ENCODE measurements at regions not wholly inside any gene's neighbourhood (a gene's known extent, or its start where the extent isn't known, plus 50 kb on each side); places are given as distances from the start of the nearest gene placed in this dataset.
"Not testable (repeated sequence)": the region's sequence is repeated elsewhere in the genome, so short reads cannot be mapped to it uniquely, and the experiment has no call there.

DNA sequence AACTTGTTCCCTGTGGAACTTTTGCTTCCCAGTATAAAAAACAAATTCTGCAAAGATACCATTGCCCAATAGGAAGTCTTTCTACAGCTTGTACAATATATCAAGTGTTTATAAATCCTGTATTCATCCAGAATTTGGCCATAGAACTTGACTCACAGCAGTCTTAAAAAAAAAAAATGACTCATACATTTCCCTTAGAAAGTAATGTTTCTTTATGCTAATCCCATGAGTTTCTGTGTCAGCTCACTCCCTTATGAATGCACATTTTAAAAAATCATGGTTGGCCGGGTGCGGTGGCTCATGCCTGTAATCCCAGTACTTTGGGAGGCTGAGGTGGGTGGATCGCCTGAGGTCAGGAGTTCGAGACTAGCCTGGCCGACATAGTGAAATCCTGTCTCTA is 89.3 kb upstream of the DMRT1 start:
- H3F3A ChIP-seq (ENCODE audit: low read depth) = peaks cover 8% of the 10 kb centered on the region
- H3K27me3 ChIP-seq (ENCODE audit: insufficient read depth, low read length, poor library complexity, severe bottlenecking) = no peaks in the 10 kb centered on the region
- no peak for TF ChIP-seq EZH2phosphoT487 (IDR thresholded peaks at IDR 0.05; ENCODE audit: borderline replicate concordance)
- TF ChIP-seq, protein P1, sequence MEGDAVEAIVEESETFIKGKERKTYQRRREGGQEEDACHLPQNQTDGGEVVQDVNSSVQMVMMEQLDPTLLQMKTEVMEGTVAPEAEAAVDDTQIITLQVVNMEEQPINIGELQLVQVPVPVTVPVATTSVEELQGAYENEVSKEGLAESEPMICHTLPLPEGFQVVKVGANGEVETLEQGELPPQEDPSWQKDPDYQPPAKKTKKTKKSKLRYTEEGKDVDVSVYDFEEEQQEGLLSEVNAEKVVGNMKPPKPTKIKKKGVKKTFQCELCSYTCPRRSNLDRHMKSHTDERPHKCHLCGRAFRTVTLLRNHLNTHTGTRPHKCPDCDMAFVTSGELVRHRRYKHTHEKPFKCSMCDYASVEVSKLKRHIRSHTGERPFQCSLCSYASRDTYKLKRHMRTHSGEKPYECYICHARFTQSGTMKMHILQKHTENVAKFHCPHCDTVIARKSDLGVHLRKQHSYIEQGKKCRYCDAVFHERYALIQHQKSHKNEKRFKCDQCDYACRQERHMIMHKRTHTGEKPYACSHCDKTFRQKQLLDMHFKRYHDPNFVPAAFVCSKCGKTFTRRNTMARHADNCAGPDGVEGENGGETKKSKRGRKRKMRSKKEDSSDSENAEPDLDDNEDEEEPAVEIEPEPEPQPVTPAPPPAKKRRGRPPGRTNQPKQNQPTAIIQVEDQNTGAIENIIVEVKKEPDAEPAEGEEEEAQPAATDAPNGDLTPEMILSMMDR (conservative IDR thresholded peaks at IDR 0.05; ENCODE audit: low read length) = no peak
- peaks cover 16% of the 10 kb centered on the region for H3K79me2 ChIP-seq (ENCODE audit: insufficient read depth, low read length)
- H2AFZ ChIP-seq (ENCODE audit: low read length) = no peak overlapping the region
- peak overlapping the region; percentile 96 for H3K4me2 ChIP-seq (ENCODE audit: low read depth, low read length, poor library complexity, severe bottlenecking)
- H3K9me2 ChIP-seq (replicated peaks; ENCODE audit: low read depth, low read length) = no peaks in the 10 kb centered on the region
- H3K4me3 ChIP-seq (ENCODE audit: low read length, poor library complexity, severe bottlenecking) = no peak overlapping the region
- no peaks in the 10 kb centered on the region for H3K36me3 ChIP-seq (ENCODE audit: insufficient read depth, low read length)
- peak overlapping the region; percentile 96 for H3K9ac ChIP-seq (ENCODE audit: low read depth, low read length, poor library complexity, severe bottlenecking)
- H3K9me3 ChIP-seq (ENCODE audit: insufficient read depth, low read depth, low read length) = no peaks in the 10 kb centered on the region
- H4K20me1 ChIP-seq (ENCODE audit: insufficient read depth, low read length, poor library complexity, severe bottlenecking) = no peaks in the 10 kb centered on the region
- H3K4me1 ChIP-seq (ENCODE audit: insufficient read depth, low read length, poor library complexity, severe bottlenecking) = peaks cover 91% of the 10 kb centered on the region

DNA sequence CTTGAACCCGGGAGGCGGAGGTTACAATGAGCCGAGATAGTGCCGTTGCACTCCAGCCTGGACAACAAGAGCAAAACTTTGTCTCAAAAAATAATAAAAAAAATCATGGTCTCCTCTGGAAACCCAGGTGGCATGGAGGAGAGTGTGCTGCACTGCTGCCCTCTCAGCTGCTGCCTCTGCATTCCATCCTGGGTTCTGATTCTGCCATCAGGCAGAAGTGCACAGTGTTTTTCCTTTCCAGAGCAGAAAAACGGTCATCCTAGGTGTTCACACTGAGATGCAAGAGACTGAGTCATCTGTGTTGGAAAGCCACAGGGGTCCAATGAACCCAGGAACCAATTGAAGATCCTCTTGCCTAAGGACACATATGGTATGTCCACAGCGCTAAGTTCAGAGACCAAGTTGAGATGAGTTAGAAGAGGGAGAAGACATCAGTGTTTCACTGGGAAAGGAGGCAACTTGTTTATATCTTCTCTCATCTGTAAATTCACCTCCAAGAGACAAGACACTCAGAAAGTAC is 88.8 kb upstream of the DMRT1 start:
- Histone ChIP-seq H3K36me3 (ENCODE audit: insufficient read depth, low read length) (no peaks in the 10 kb centered on the region), H3K4me2 (ENCODE audit: low read depth, low read length, poor library complexity, severe bottlenecking) (no peak overlapping the region), H2AFZ (ENCODE audit: low read length) (no peak overlapping the region), H3K4me3 (ENCODE audit: low read length, poor library complexity, severe bottlenecking) (no peak overlapping the region), H3K9me3 (ENCODE audit: insufficient read depth, low read depth, low read length) (no peaks in the 10 kb centered on the region), H3K9ac (ENCODE audit: low read depth, low read length, poor library complexity, severe bottlenecking) (peak overlapping the region; percentile 96), H4K20me1 (ENCODE audit: insufficient read depth, low read length, poor library complexity, severe bottlenecking) (no peaks in the 10 kb centered on the region), H3F3A (ENCODE audit: low read depth) (peaks cover 8% of the 10 kb centered on the region), H3K27me3 (ENCODE audit: insufficient read depth, low read length, poor library complexity, severe bottlenecking) (no peaks in the 10 kb centered on the region), H3K9me2 (replicated peaks; ENCODE audit: low read depth, low read length) (no peaks in the 10 kb centered on the region), H3K4me1 (ENCODE audit: insufficient read depth, low read length, poor library complexity, severe bottlenecking) (peaks cover 91% of the 10 kb centered on the region), H3K79me2 (ENCODE audit: insufficient read depth, low read length) (peaks cover 11% of the 10 kb centered on the region)
- TF ChIP-seq, protein P1 (conservative IDR thresholded peaks at IDR 0.05; ENCODE audit: low read length) = no peak

DNA sequence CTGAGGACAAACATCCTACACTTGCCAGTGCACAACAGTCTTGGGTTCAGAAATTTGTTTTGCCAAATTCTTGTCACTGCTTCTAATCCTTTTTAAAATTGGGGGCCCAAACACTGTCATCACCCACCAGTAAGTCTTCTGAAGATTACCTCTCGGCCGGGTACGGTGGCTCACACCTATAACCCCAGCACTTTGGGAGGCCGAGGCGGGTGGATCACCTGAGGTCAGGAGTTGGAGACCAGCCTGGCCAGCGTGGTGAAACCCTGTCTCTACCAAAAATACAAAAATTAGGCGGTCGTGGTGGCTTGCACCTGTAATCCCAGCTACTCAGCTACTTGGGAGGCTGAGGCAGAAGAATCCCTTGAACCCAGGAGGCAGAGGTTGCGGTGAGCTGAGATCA is 87.8 kb upstream of the DMRT1 start:
- not testable (repeated sequence) for H2AFZ ChIP-seq (ENCODE audit: low read length); H3K4me3 ChIP-seq (ENCODE audit: low read length, poor library complexity, severe bottlenecking); H4K20me1 ChIP-seq (ENCODE audit: insufficient read depth, low read length, poor library complexity, severe bottlenecking); H3F3A ChIP-seq (ENCODE audit: low read depth); H3K27me3 ChIP-seq (ENCODE audit: insufficient read depth, low read length, poor library complexity, severe bottlenecking); H3K79me2 ChIP-seq (ENCODE audit: insufficient read depth, low read length); H3K9me2 ChIP-seq (replicated peaks; ENCODE audit: low read depth, low read length); H3K9me3 ChIP-seq (ENCODE audit: insufficient read depth, low read depth, low read length); H3K36me3 ChIP-seq (ENCODE audit: insufficient read depth, low read length); H3K4me2 ChIP-seq (ENCODE audit: low read depth, low read length, poor library complexity, severe bottlenecking)
- peaks cover 91% of the 10 kb centered on the region for H3K4me1 ChIP-seq (ENCODE audit: insufficient read depth, low read length, poor library complexity, severe bottlenecking)
- peak overlapping the region; percentile 75 for H3K9ac ChIP-seq (ENCODE audit: low read depth, low read length, poor library complexity, severe bottlenecking)

DNA sequence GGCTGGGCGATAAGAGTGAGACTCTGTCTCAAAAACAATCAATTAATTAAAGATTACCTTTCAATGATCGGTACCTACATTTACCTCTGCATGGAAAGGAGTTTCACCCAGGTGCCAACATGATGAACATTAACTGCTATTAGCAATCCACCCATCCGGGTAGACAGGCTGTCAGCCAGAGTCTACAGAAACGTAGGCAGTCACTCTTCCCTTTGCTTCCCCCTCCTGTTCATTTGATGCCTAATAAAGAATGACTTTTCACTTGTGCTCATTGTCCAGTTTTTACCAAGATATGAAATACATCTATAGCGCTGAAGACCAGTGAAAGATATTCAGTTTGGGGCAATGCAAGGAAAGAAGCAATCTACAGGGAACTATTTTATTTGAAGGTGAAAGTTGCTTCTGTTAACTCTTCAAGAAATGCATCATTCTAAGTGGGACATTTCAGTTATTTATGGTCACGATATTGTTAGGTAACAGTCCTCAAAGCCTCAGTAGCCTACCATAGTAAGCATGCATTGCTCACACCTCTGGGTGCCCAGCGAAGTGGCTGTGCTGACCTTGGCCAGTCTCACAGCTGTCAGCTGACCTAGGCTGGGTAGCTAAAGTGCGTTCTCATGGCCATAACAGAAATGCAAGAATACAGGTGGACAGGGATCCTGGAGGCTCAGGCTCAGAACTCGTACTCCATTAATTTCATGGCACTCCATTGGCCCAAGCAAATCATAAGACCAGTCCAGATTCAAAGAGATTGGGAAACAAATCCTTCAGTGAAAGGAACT is 87.2 kb upstream of the DMRT1 start:
- Histone ChIP-seq H3K4me1 (ENCODE audit: insufficient read depth, low read length, poor library complexity, severe bottlenecking) (peaks cover 92% of the 10 kb centered on the region), H3K4me3 (ENCODE audit: low read length, poor library complexity, severe bottlenecking) (no peak overlapping the region), H3K9me3 (ENCODE audit: insufficient read depth, low read depth, low read length) (no peaks in the 10 kb centered on the region), H3K79me2 (ENCODE audit: insufficient read depth, low read length) (no peaks in the 10 kb centered on the region; the same call in 1 of the 2 replicates), H3K36me3 (ENCODE audit: insufficient read depth, low read length) (no peaks in the 10 kb centered on the region), H2AFZ (ENCODE audit: low read length) (no peak overlapping the region), H3K4me2 (ENCODE audit: low read depth, low read length, poor library complexity, severe bottlenecking) (peak overlapping the region; percentile 85), H3K9me2 (replicated peaks; ENCODE audit: low read depth, low read length) (no peaks in the 10 kb centered on the region), H4K20me1 (ENCODE audit: insufficient read depth, low read length, poor library complexity, severe bottlenecking) (no peaks in the 10 kb centered on the region), H3K9ac (ENCODE audit: low read depth, low read length, poor library complexity, severe bottlenecking) (peak overlapping the region; percentile 75), H3F3A (ENCODE audit: low read depth) (peaks cover 2% of the 10 kb centered on the region), H3K27me3 (ENCODE audit: insufficient read depth, low read length, poor library complexity, severe bottlenecking) (no peaks in the 10 kb centered on the region)
- no peak for TF ChIP-seq EZH2phosphoT487 (IDR thresholded peaks at IDR 0.05; ENCODE audit: borderline replicate concordance)
- TF ChIP-seq, protein P1 (conservative IDR thresholded peaks at IDR 0.05; ENCODE audit: low read length) = peak; percentile 48
